K562 (cell line): ENCODE measurements at regions not wholly inside any gene's neighbourhood (a gene's known extent, or its start where the extent isn't known, plus 50 kb on each side); places are given as distances from the start of the nearest gene placed in this dataset.

Source experiments
- ATAC-seq: fragments of 200-7000 bp; cut with Tn5 transposase; 3 replicates; pipeline ENCODE4 v1.9.1; 2020; ENCODE audit warnings: moderate library complexity
- BruUV-seq: library from RNA; stranded (reverse); fragments of 400-500 nt; replicated peaks from 2 replicates; lab custom pipeline; 2021; lab: Mats Ljungman, UMichigan
- CTCF ChIA-PET: fragments of 300-600 bp; formaldehyde crosslinking; extraction: SDS; loops from one replicate; lab custom pipeline; 2021; ENCODE audit warnings: low intra/inter-chr PET ratio; lab: Yijun Ruan, JAX
- POLR2A ChIA-PET: fragments of 300-600, 350-650 bp; sonication (Branson Sonifier 250); formaldehyde crosslinking; extraction: SDS; loops from one replicate; lab custom pipeline; 2021; ENCODE audit warnings: antibody characterized with exemption, inconsistent platforms; lab: Yijun Ruan, JAX
- DNase-seq, 4 experiments: peaks; one replicate each; pipeline versions ENCODE4 v3.0.0 to v3.0.0-alpha.2; 2011 to 2018; ENCODE audit warnings: low spot score in 3 of 4, mixed read lengths in 3 of 4; ENCODE audit errors: extremely low read depth in 1 of 4
- FAIRE-seq: peaks from 2 replicates; lab custom pipeline; 2011; peaks lifted over from hg19 to GRCh38; lab: Jason Lieb, UNC
- H2AFZ ChIP-seq: 2 replicates; pipeline ENCODE4 v1.6.0; 2011; ENCODE audit warnings: low read depth, low read length, control low read depth, inconsistent platforms
- H3K27ac ChIP-seq: fragments of 200-600 bp; 3 replicates; pipeline ENCODE4 v1.8.0; 2011; ENCODE audit warnings: low read depth, mild to moderate bottlenecking, control low read depth, inconsistent platforms, low read length, moderate library complexity, mixed read lengths; ENCODE audit errors: extremely low read depth
- H3K27me3 ChIP-seq, 2 experiments: fragments of 300-600 bp in 1 of 2; 2 replicates in 1 of 2; 3 replicates in 1 of 2; pipeline versions ENCODE4 v1.6.0 to v1.8.0; 2011; ENCODE audit warnings: inconsistent platforms in 2 of 2, low read length in 2 of 2, mild to moderate bottlenecking in 1 of 2, mixed read lengths in 1 of 2, moderate library complexity in 1 of 2; ENCODE audit not compliant: control insufficient read depth in 2 of 2, insufficient read depth in 2 of 2
- H3K36me3 ChIP-seq: fragments of 300-600 bp; 3 replicates; pipeline ENCODE4 v1.8.0; 2011; ENCODE audit warnings: mild to moderate bottlenecking, low read length, inconsistent platforms; ENCODE audit not compliant: control insufficient read depth, insufficient read depth
- H3K4me1 ChIP-seq, 2 experiments: fragments of 200-600 bp in 1 of 2; replicated peaks in 1 of 2; 2 replicates in 1 of 2; 3 replicates in 1 of 2; pipeline versions ENCODE4 v1.5.1 to v1.8.0; 2011; ENCODE audit warnings: inconsistent platforms in 2 of 2, low read length in 2 of 2, mild to moderate bottlenecking in 1 of 2, mixed read lengths in 1 of 2, moderate library complexity in 1 of 2; ENCODE audit not compliant: control insufficient read depth in 2 of 2, insufficient read depth in 2 of 2
- H3K4me2 ChIP-seq: 2 replicates; pipeline ENCODE4 v1.6.1; 2011; ENCODE audit warnings: low read length, control low read depth, inconsistent platforms, mixed read lengths; ENCODE audit not compliant: insufficient read depth
- H3K4me3 ChIP-seq: fragments of 200-600 bp; sonication (generic), shearing (Covaris generic); 2 replicates; pipeline ENCODE4 v1.5.1; 2016; ENCODE audit warnings: control low read depth, inconsistent platforms
- H3K79me2 ChIP-seq: fragments of 200-600 bp; 3 replicates; pipeline ENCODE4 v1.8.0; 2011; ENCODE audit warnings: low read length, inconsistent platforms; ENCODE audit not compliant: control insufficient read depth, insufficient read depth
- H3K9ac ChIP-seq, 2 experiments: 2 replicates each; pipeline versions ENCODE4 v1.6.0 to v1.6.1; 2011; ENCODE audit warnings: low read depth in 2 of 2, low read length in 2 of 2, control low read depth in 1 of 2, inconsistent platforms in 1 of 2, mild to moderate bottlenecking in 1 of 2, mixed read lengths in 1 of 2; ENCODE audit not compliant: insufficient read depth in 1 of 2
- H3K9me1 ChIP-seq: one replicate; pipeline ENCODE4 v1.6.0; 2011; ENCODE audit warnings: inconsistent platforms, mild to moderate bottlenecking, low read length, moderate library complexity; ENCODE audit not compliant: control insufficient read depth, insufficient read depth
- H3K9me3 ChIP-seq: replicated peaks from 2 replicates; pipeline ENCODE4 v1.5.1; 2011; ENCODE audit warnings: low read depth, low read length, inconsistent platforms; ENCODE audit not compliant: control insufficient read depth, insufficient read depth
- H4K20me1 ChIP-seq: replicated peaks from 2 replicates; pipeline ENCODE4 v1.6.1; 2011; ENCODE audit warnings: low read length, inconsistent platforms, mixed read lengths; ENCODE audit not compliant: control insufficient read depth, insufficient read depth
- GTF2F1 ChIP-seq: IDR thresholded peaks from 2 replicates; pipeline ENCODE4 v1.6.1; 2011; ENCODE audit warnings: low read depth, low read length, improper control_type of control experiment
- HMBOX1 ChIP-seq: sonication (generic); IDR thresholded peaks from 2 replicates; pipeline ENCODE4 v1.6.1; 2016
- JUND ChIP-seq, 2 experiments: IDR thresholded peaks; 2 replicates in 1 of 2; 3 replicates in 1 of 2; pipeline ENCODE4 v1.6.1; 2011; ENCODE audit warnings: borderline replicate concordance in 2 of 2, low read depth in 2 of 2, low read length in 2 of 2, improper control_type of control experiment in 1 of 2, missing biosample characterization in 1 of 2, missing genetic modification characterization in 1 of 2, missing genetic modification reagents in 1 of 2
- MEF2D ChIP-seq: conservative IDR thresholded peaks from 2 replicates; pipeline ENCODE4 v1.6.1; 2016; ENCODE audit warnings: low read depth, missing genetic modification characterization, missing compliant biosample characterization
- PPARD ChIP-seq: fragments of 250-450 bp; sonication (Bioruptor Pico); IDR thresholded peaks from 2 replicates; pipeline ENCODE4 v1.8.0; 2022; ENCODE audit warnings: inconsistent platforms, mild to moderate bottlenecking, moderate library complexity
- TFE3 ChIP-seq: fragments of 450-650 bp; formaldehyde crosslinking; IDR thresholded peaks from 2 replicates; pipeline ENCODE4 v1.4.0; 2020; ENCODE audit warnings: mild to moderate bottlenecking, mixed read lengths
- ZNF778 ChIP-seq: fragments of 450-650 bp; formaldehyde crosslinking; IDR thresholded peaks from 2 replicates; pipeline ENCODE4 v1.4.0; 2020; ENCODE audit warnings: mild to moderate bottlenecking, moderate library complexity
- WGBS: fragments of 100-300 bp; shearing (Covaris generic); methylation state at CpG from one replicate; pipeline ENCODE4 v1.1.6; 2016; ENCODE audit warnings: low coverage, mixed read lengths; ENCODE audit not compliant: insufficient coverage; ENCODE audit errors: missing lambda C conversion rate; 5-methylcytosine and 5-hydroxymethylcytosine counted together
- in situ Hi-C: fragments of 300-500 bp; cut with MboI; formaldehyde crosslinking; loops from 4 replicates; pipeline ENCODE4 v1.15.0; 2018; ENCODE audit warnings: inconsistent platforms, mixed read lengths
- intact Hi-C: fragments of 100-400 bp; cut with micrococcal nuclease; formaldehyde crosslinking; loops from 2 replicates; pipeline ENCODE4 v1.14.2; 2022
- TF ChIP-seq, protein P1 (sequence below): fragments of 200-800 bp; sonication (Bioruptor generic); IDR thresholded peaks from 2 replicates; pipeline ENCODE4 v1.6.1; 2017; ENCODE audit warnings: missing genetic modification characterization, missing compliant biosample characterization

GRCh38 chr9:32705059-32705458, 69.6 kb upstream of the TAF1L start:
- Histone ChIP-seq H3K4me1 (no peaks in the 10 kb centered on the region; a peak in 3 of 5 replicates), H2AFZ (no peak overlapping the region), H3K27ac (no peak overlapping the region), H3K9me1 (no peaks in the 10 kb centered on the region), H3K9ac (no peak overlapping the region), H3K4me2 (no peak overlapping the region), H3K27me3 (no peaks in the 10 kb centered on the region), H3K9me3 (no peaks in the 10 kb centered on the region), H3K4me3 (no peak overlapping the region), H3K36me3 (no peaks in the 10 kb centered on the region), H3K79me2 (no peaks in the 10 kb centered on the region), H4K20me1 (no peaks in the 10 kb centered on the region)
- ATAC-seq, result no peak
- no TSS peak for BruUV-seq
- WGBS, result 3% methylated on average over 5 of the region's 5 CpGs
- ChIA-PET POLR2A (no interaction called here), CTCF (no interaction called here)
- in situ Hi-C loops (no loop called here), intact Hi-C loops (loop anchor here (10.0 kb wide), 1 partner anchor 120 kb away; no protein-coding TSS in a partner anchor)
- no peak for DNase-seq
- FAIRE-seq, result no peak
- TF ChIP-seq PPARD (CRISPR knock-in tag) (no peak), TFE3 (CRISPR knock-in tag) (no peak)
- TF ChIP-seq, all 486 proteins: peak for 0

DNA sequence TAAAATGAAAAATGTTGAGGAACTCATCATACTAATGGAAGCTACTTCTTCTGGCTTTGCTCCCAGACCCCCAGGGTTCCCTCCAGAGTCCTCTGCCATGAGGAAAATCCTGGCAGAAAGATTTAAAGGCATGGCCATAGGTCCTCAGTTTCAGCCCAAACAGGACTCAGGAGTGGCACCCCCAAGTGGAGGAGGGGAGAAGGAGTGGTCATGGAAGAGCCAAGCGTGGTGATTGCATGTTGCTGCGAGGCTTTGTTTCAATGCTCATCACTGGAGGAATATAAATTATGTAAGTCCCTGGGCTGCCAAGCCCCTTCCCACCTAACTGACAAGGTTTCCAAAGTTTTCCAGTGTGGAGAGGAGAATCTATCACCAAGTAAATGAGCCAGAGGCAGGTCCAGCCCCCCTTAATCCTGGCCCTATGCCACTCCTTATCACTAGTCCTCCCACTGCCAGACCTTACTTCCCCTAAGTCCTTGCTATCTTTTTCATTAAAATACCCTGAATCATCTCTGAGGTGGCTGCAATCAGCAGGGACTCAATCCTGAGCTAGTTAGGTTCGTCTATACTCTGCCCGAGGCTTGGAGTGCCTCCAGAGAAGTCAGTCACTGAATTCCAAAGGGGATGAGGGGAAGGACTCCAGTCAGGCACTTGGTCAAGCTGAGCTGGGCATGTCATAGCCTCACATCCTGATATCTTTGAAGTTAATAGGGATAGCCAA, 70.7 kb upstream of the TAF1L start:
- H3K4me1 ChIP-seq, result no peaks in the 10 kb centered on the region; a peak in 3 of 5 replicates
- H3K27ac ChIP-seq, result no peak overlapping the region
- no peaks in the 10 kb centered on the region for H4K20me1 ChIP-seq
- ATAC-seq, result peak; percentile 37; the same call in 1 of the 3 replicates
- H2AFZ ChIP-seq, result no peak overlapping the region
- H3K36me3 ChIP-seq, result no peaks in the 10 kb centered on the region
- BruUV-seq, result no TSS peak
- H3K27me3 ChIP-seq, result no peaks in the 10 kb centered on the region
- no peak for FAIRE-seq
- WGBS, result 0% methylated on average over 4 of the region's 4 CpGs
- no peak overlapping the region for H3K4me2 ChIP-seq
- DNase-seq, result no peak
- H3K79me2 ChIP-seq, result no peaks in the 10 kb centered on the region
- ChIA-PET CTCF (no interaction called here), POLR2A (no interaction called here)
- H3K9ac ChIP-seq, result no peak overlapping the region
- no peaks in the 10 kb centered on the region for H3K9me3 ChIP-seq
- in situ Hi-C loops, result no loop called here
- no peaks in the 10 kb centered on the region for H3K9me1 ChIP-seq
- no peak overlapping the region for H3K4me3 ChIP-seq
- intact Hi-C loops, result loop anchor here (10.0 kb wide), 1 partner anchor 121 kb away; no protein-coding TSS in a partner anchor
- no peak for TF ChIP-seq ZNF778 (CRISPR knock-in tag)
- no peak for TF ChIP-seq GTF2F1
- TF ChIP-seq HMBOX1, result peak; percentile 14; the same call in 1 of the 2 replicates
- TF ChIP-seq JUND (IDR thresholded peaks at IDR 0.05; ENCODE audit: borderline replicate concordance, low read depth, low read length), result no peak
- TF ChIP-seq JUND (tag; IDR thresholded peaks at IDR 0.05; ENCODE audit: borderline replicate concordance, low read depth, low read length), result no peak
- no peak for TF ChIP-seq MEF2D
- TF ChIP-seq, protein P1, sequence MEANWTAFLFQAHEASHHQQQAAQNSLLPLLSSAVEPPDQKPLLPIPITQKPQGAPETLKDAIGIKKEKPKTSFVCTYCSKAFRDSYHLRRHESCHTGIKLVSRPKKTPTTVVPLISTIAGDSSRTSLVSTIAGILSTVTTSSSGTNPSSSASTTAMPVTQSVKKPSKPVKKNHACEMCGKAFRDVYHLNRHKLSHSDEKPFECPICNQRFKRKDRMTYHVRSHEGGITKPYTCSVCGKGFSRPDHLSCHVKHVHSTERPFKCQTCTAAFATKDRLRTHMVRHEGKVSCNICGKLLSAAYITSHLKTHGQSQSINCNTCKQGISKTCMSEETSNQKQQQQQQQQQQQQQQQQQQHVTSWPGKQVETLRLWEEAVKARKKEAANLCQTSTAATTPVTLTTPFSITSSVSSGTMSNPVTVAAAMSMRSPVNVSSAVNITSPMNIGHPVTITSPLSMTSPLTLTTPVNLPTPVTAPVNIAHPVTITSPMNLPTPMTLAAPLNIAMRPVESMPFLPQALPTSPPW (CRISPR knock-in tag), result peak; percentile 23; the same call in 1 of the 2 replicates
